GM18909 (cell line): ENCODE measurements at regions not wholly inside any gene's neighbourhood (a gene's known extent, or its start where the extent isn't known, plus 50 kb on each side); places are given as distances from the start of the nearest gene placed in this dataset.

ENCODE experiments used
- ATAC-seq: cut with Tn5 transposase; IDR thresholded peaks from one replicate; pipeline ENCODE4 v1.9.1; 2021; ENCODE audit warnings: mild to moderate bottlenecking; ENCODE audit not compliant: unreplicated experiment, poor library complexity

GRCh38 chr5:174281855-174282254, 236.3 kb downstream of the NSG2 start:
- no peak for ATAC-seq

GRCh38 chr5:174282391-174282790, 236.9 kb downstream of the NSG2 start:
- no peak for ATAC-seq

- ATAC-seq = no peak
Observed at GRCh38 chr5:174283211-174284005, 237.9 kb downstream of the NSG2 start.

- ATAC-seq = no peak
Observed at GRCh38 chr5:174284873-174285272, 239.4 kb downstream of the NSG2 start.

- no peak for ATAC-seq
Observed at GRCh38 chr5:174287761-174288160, 242.3 kb downstream of the NSG2 start.

- no peak for ATAC-seq
Observed at GRCh38 chr5:174288439-174288838, 242.9 kb downstream of the NSG2 start.

- no peak for ATAC-seq
Observed at GRCh38 chr5:174291162-174291561, 245.7 kb downstream of the NSG2 start.

GRCh38 chr5:174292348-174292747, 246.8 kb downstream of the NSG2 start:
- no peak for ATAC-seq

- ATAC-seq = no peak
Observed at GRCh38 chr5:174293006-174293405, 247.5 kb downstream of the NSG2 start.

GRCh38 chr5:174293481-174293880, 248.0 kb downstream of the NSG2 start:
- ATAC-seq = no peak

GRCh38 chr5:174294891-174295620, 249.6 kb downstream of the NSG2 start:
- ATAC-seq = no peak

GRCh38 chr5:174295702-174296436, 250.4 kb downstream of the NSG2 start:
- ATAC-seq = no peak

GRCh38 chr5:174300118-174300940, 254.8 kb downstream of the NSG2 start:
- ATAC-seq = no peak

GRCh38 chr5:174300941-174301761, 255.6 kb downstream of the NSG2 start:
- ATAC-seq = no peak

GRCh38 chr5:174301848-174302625, 256.5 kb downstream of the NSG2 start:
- ATAC-seq = no peak

- no peak for ATAC-seq
Observed at GRCh38 chr5:174303035-174303434, 257.5 kb downstream of the NSG2 start.

GRCh38 chr5:174303437-174304045, 258.0 kb downstream of the NSG2 start:
- no peak for ATAC-seq

- no peak for ATAC-seq
Observed at GRCh38 chr5:174305241-174305681, 259.8 kb downstream of the NSG2 start.
